K562 (cell line): ENCODE measurements at regions not wholly inside any gene's neighbourhood (a gene's known extent, or its start where the extent isn't known, plus 50 kb on each side); places are given as distances from the start of the nearest gene placed in this dataset.

Experiments used
- ATAC-seq: fragments of 200-7000 bp; cut with Tn5 transposase; 3 replicates; pipeline ENCODE4 v1.9.1; 2020; ENCODE audit warnings: moderate library complexity
- BruUV-seq: library from RNA; stranded (reverse); fragments of 400-500 nt; replicated peaks from 2 replicates; lab custom pipeline; 2021; lab: Mats Ljungman, UMichigan
- CTCF ChIA-PET: fragments of 300-600 bp; formaldehyde crosslinking; extraction: SDS; loops from one replicate; lab custom pipeline; 2021; ENCODE audit warnings: low intra/inter-chr PET ratio; lab: Yijun Ruan, JAX
- POLR2A ChIA-PET: fragments of 300-600, 350-650 bp; sonication (Branson Sonifier 250); formaldehyde crosslinking; extraction: SDS; loops from one replicate; lab custom pipeline; 2021; ENCODE audit warnings: antibody characterized with exemption, inconsistent platforms; lab: Yijun Ruan, JAX
- DNase-seq, 4 experiments: peaks; one replicate each; pipeline versions ENCODE4 v3.0.0 to v3.0.0-alpha.2; 2011 to 2018; ENCODE audit warnings: low spot score in 3 of 4, mixed read lengths in 3 of 4; ENCODE audit errors: extremely low read depth in 1 of 4
- FAIRE-seq: peaks from 2 replicates; lab custom pipeline; 2011; peaks lifted over from hg19 to GRCh38; lab: Jason Lieb, UNC
- H2AFZ ChIP-seq: 2 replicates; pipeline ENCODE4 v1.6.0; 2011; ENCODE audit warnings: low read depth, low read length, control low read depth, inconsistent platforms
- H3K27ac ChIP-seq: fragments of 200-600 bp; 3 replicates; pipeline ENCODE4 v1.8.0; 2011; ENCODE audit warnings: low read depth, mild to moderate bottlenecking, control low read depth, inconsistent platforms, low read length, moderate library complexity, mixed read lengths; ENCODE audit errors: extremely low read depth
- H3K27me3 ChIP-seq, 2 experiments: fragments of 300-600 bp in 1 of 2; 2 replicates in 1 of 2; 3 replicates in 1 of 2; pipeline versions ENCODE4 v1.6.0 to v1.8.0; 2011; ENCODE audit warnings: inconsistent platforms in 2 of 2, low read length in 2 of 2, mild to moderate bottlenecking in 1 of 2, mixed read lengths in 1 of 2, moderate library complexity in 1 of 2; ENCODE audit not compliant: control insufficient read depth in 2 of 2, insufficient read depth in 2 of 2
- H3K36me3 ChIP-seq: fragments of 300-600 bp; 3 replicates; pipeline ENCODE4 v1.8.0; 2011; ENCODE audit warnings: mild to moderate bottlenecking, low read length, inconsistent platforms; ENCODE audit not compliant: control insufficient read depth, insufficient read depth
- H3K4me1 ChIP-seq, 2 experiments: fragments of 200-600 bp in 1 of 2; replicated peaks in 1 of 2; 2 replicates in 1 of 2; 3 replicates in 1 of 2; pipeline versions ENCODE4 v1.5.1 to v1.8.0; 2011; ENCODE audit warnings: inconsistent platforms in 2 of 2, low read length in 2 of 2, mild to moderate bottlenecking in 1 of 2, mixed read lengths in 1 of 2, moderate library complexity in 1 of 2; ENCODE audit not compliant: control insufficient read depth in 2 of 2, insufficient read depth in 2 of 2
- H3K4me2 ChIP-seq: 2 replicates; pipeline ENCODE4 v1.6.1; 2011; ENCODE audit warnings: low read length, control low read depth, inconsistent platforms, mixed read lengths; ENCODE audit not compliant: insufficient read depth
- H3K4me3 ChIP-seq: fragments of 200-600 bp; sonication (generic), shearing (Covaris generic); 2 replicates; pipeline ENCODE4 v1.5.1; 2016; ENCODE audit warnings: control low read depth, inconsistent platforms
- H3K79me2 ChIP-seq: fragments of 200-600 bp; 3 replicates; pipeline ENCODE4 v1.8.0; 2011; ENCODE audit warnings: low read length, inconsistent platforms; ENCODE audit not compliant: control insufficient read depth, insufficient read depth
- H3K9ac ChIP-seq, 2 experiments: 2 replicates each; pipeline versions ENCODE4 v1.6.0 to v1.6.1; 2011; ENCODE audit warnings: low read depth in 2 of 2, low read length in 2 of 2, control low read depth in 1 of 2, inconsistent platforms in 1 of 2, mild to moderate bottlenecking in 1 of 2, mixed read lengths in 1 of 2; ENCODE audit not compliant: insufficient read depth in 1 of 2
- H3K9me1 ChIP-seq: one replicate; pipeline ENCODE4 v1.6.0; 2011; ENCODE audit warnings: inconsistent platforms, mild to moderate bottlenecking, low read length, moderate library complexity; ENCODE audit not compliant: control insufficient read depth, insufficient read depth
- H3K9me3 ChIP-seq: replicated peaks from 2 replicates; pipeline ENCODE4 v1.5.1; 2011; ENCODE audit warnings: low read depth, low read length, inconsistent platforms; ENCODE audit not compliant: control insufficient read depth, insufficient read depth
- H4K20me1 ChIP-seq: replicated peaks from 2 replicates; pipeline ENCODE4 v1.6.1; 2011; ENCODE audit warnings: low read length, inconsistent platforms, mixed read lengths; ENCODE audit not compliant: control insufficient read depth, insufficient read depth
- ATF7 ChIP-seq: fragments of 450-650 bp; IDR thresholded peaks from 2 replicates; pipeline ENCODE4 v1.7.1; 2014; ENCODE audit warnings: mild to moderate bottlenecking, moderate library complexity
- CHD2 ChIP-seq: IDR thresholded peaks from 2 replicates; pipeline ENCODE4 v1.6.1; 2011; ENCODE audit warnings: low read depth, low read length
- CREM ChIP-seq: IDR thresholded peaks from 2 replicates; pipeline ENCODE4 v1.6.1; 2014; ENCODE audit warnings: antibody characterized with exemption, low read depth
- HEY1 ChIP-seq: fragments of 250-450 bp; sonication (Bioruptor Pico); IDR thresholded peaks from 2 replicates; pipeline ENCODE4 v1.5.0; 2020; ENCODE audit warnings: mild to moderate bottlenecking, moderate library complexity, borderline replicate concordance
- SAFB ChIP-seq: fragments of 200-400 bp; formaldehyde crosslinking; IDR thresholded peaks from 2 replicates; pipeline ENCODE4 v1.6.1; 2017; ENCODE audit warnings: low read depth, low read length, borderline replicate concordance
- ZFP30 ChIP-seq: fragments of 250-450 bp; sonication (Bioruptor Pico); IDR thresholded peaks from 2 replicates; pipeline ENCODE4 v1.8.0; 2022; ENCODE audit warnings: moderate library complexity, mild to moderate bottlenecking, inconsistent platforms, borderline replicate concordance
- WGBS: fragments of 100-300 bp; shearing (Covaris generic); methylation state at CpG from one replicate; pipeline ENCODE4 v1.1.6; 2016; ENCODE audit warnings: low coverage, mixed read lengths; ENCODE audit not compliant: insufficient coverage; ENCODE audit errors: missing lambda C conversion rate; 5-methylcytosine and 5-hydroxymethylcytosine counted together
- in situ Hi-C: fragments of 300-500 bp; cut with MboI; formaldehyde crosslinking; loops from 4 replicates; pipeline ENCODE4 v1.15.0; 2018; ENCODE audit warnings: inconsistent platforms, mixed read lengths
- intact Hi-C: fragments of 100-400 bp; cut with micrococcal nuclease; formaldehyde crosslinking; loops from 2 replicates; pipeline ENCODE4 v1.14.2; 2022
- TF ChIP-seq, protein P1 (sequence below), 2 experiments: IDR thresholded peaks in 1 of 2; conservative IDR thresholded peaks in 1 of 2; 2 replicates each; pipeline ENCODE4 v1.6.1; 2016; ENCODE audit warnings: low read depth in 2 of 2, mild to moderate bottlenecking in 1 of 2, missing compliant biosample characterization in 1 of 2, missing genetic modification characterization in 1 of 2, moderate library complexity in 1 of 2
- TF ChIP-seq, protein P2 (sequence below): fragments of 250-450 bp; sonication (Bioruptor Pico); IDR thresholded peaks from 2 replicates; pipeline ENCODE4 v1.5.0; 2021

DNA sequence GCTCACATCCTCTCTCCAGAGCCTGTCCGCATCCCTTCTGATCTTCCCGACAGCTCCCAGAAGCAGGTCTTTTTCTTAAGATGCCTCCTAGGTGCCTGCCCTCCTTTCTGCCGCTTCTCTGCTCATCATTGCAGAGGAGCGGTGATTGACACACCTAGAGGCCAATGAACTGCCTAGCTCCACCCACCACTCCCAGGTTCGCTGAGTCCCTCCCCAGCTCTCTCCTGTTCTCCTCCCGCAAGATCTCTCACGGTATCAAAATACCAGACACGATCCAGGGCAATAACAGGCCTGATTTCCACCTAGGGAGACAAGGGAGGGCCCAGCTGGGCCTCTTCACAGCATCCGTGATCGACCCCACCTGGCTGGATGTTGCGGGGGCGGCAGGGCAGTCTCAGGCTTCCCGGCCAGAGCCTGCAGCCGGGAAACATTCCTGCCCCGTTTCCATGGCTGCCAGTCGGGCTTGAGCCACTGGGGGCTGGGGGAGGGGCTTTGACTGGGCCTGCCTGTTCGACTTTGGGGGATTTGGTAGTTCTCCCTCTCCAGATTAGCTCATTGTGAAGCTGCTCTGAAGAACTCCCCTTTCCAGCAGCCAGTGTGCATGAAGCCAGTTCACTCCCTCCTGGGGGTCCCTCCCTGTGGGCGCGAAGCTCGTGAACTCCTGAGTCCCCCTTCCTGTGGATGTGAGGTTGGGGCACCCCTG lies 373.5 kb downstream of the RPS24 start (continued):
- TF ChIP-seq, protein P1, sequence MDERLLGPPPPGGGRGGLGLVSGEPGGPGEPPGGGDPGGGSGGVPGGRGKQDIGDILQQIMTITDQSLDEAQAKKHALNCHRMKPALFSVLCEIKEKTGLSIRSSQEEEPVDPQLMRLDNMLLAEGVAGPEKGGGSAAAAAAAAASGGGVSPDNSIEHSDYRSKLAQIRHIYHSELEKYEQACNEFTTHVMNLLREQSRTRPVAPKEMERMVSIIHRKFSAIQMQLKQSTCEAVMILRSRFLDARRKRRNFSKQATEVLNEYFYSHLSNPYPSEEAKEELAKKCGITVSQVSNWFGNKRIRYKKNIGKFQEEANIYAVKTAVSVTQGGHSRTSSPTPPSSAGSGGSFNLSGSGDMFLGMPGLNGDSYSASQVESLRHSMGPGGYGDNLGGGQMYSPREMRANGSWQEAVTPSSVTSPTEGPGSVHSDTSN (CRISPR knock-in tag; IDR thresholded peaks at IDR 0.05; ENCODE audit: low read depth) = peak; percentile 81
- TF ChIP-seq, protein P1 (tag; conservative IDR thresholded peaks at IDR 0.05; ENCODE audit: low read depth) = peak; percentile 97
- no peak for TF ChIP-seq SAFB
- 0 out of 2 replicates have a peak, but pooled peaks have one; percentile 18 for TF ChIP-seq CHD2
- TF ChIP-seq HEY1 (CRISPR knock-in tag) = no peak

DNA sequence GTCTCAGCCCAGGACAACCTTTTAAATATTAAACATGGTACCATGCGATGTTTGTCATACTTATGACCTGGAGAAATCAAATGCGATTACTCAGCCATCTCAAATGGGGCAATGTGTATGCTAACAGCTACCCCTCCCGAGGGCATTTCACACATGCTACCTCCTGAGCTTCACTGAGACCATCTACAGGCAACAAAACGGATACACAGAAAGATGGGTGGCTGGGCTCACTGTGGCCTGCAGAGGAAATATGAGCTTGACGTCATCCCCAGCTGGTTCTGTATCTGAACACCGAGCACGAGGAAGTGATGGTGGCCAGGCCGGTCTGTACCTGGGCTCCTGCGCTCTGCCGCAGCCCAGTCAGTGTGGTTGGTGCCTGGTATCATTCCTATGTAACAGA lies 374.3 kb downstream of the RPS24 start:
- ChIA-PET POLR2A (interaction anchor here (0.5 to 1.2 kb wide), 3 partner anchors 17 to 369 kb away, joined by 3 to 5 read pairs (median 3); no protein-coding TSS in a partner anchor), CTCF (no interaction called here)
- whole genome bisulfite sequencing = under 1% methylated on average over 10 of the region's 10 CpGs
- no peak overlapping the region for H3K4me2 ChIP-seq
- H3K79me2 ChIP-seq = no peaks in the 10 kb centered on the region
- H3K4me3 ChIP-seq = no peak overlapping the region
- H3K36me3 ChIP-seq = no peaks in the 10 kb centered on the region
- no peak overlapping the region for H3K9ac ChIP-seq
- DNase-seq = no peak
- intact Hi-C loops = no loop called here
- no peaks in the 10 kb centered on the region for H3K9me1 ChIP-seq
- peaks cover 9% of the 10 kb centered on the region; the same call in 1 of the 2 replicates for H4K20me1 ChIP-seq
- no peaks in the 10 kb centered on the region for H3K9me3 ChIP-seq
- no peak for ATAC-seq
- BruUV-seq = no TSS peak
- no peak for TF ChIP-seq ZFP30 (CRISPR knock-in tag)
- TF ChIP-seq ATF7 = 0 out of 2 replicates have a peak, but pooled peaks have one; percentile 15
- TF ChIP-seq, protein P2, sequence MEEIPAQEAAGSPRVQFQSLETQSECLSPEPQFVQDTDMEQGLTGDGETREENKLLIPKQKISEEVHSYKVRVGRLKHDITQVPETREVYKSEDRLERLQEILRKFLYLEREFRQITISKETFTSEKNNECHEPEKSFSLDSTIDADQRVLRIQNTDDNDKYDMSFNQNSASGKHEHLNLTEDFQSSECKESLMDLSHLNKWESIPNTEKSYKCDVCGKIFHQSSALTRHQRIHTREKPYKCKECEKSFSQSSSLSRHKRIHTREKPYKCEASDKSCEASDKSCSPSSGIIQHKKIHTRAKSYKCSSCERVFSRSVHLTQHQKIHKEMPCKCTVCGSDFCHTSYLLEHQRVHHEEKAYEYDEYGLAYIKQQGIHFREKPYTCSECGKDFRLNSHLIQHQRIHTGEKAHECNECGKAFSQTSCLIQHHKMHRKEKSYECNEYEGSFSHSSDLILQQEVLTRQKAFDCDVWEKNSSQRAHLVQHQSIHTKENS (CRISPR knock-in tag) = no peak
- TF ChIP-seq CREM = 0 out of 2 replicates have a peak, but pooled peaks have one; percentile 17
- TF ChIP-seq, all 486 proteins: peak for 2
- Histone ChIP-seq H2AFZ (no peak overlapping the region), H3K27me3 (peaks cover 12 to 42% of the 10 kb centered on the region in 2 experiments), H3K27ac (no peak overlapping the region), H3K4me1 (peaks cover 0 to 4% of the 10 kb centered on the region in 2 experiments; a peak in 1 of 5 replicates)
- in situ Hi-C loops = no loop called here
- no peak for FAIRE-seq
